H1 (cell line): ENCODE measurements at regions not wholly inside any gene's neighbourhood (a gene's known extent, or its start where the extent isn't known, plus 50 kb on each side); places are given as distances from the start of the nearest gene placed in this dataset.

Experiments
- CTCF ChIA-PET: fragments of 300-600 bp; sonication (Branson Sonifier 250); formaldehyde crosslinking; loops from one replicate; lab custom pipeline; 2021; ENCODE audit not compliant: partially characterized antibody; lab: Charles Lee
- POLR2A ChIA-PET: fragments of 300-600 bp; sonication (Branson Sonifier 250); formaldehyde crosslinking; loops from one replicate; lab custom pipeline; 2021; ENCODE audit warnings: inconsistent platforms; ENCODE audit not compliant: partially characterized antibody; lab: Charles Lee
- DNase-seq, 2 experiments: peaks; one replicate each; pipeline versions ENCODE4 v3.0.0 to v3.0.0-alpha.2; 2010 to 2022; ENCODE audit warnings: low spot score in 2 of 2, low read depth in 1 of 2, mixed read lengths in 1 of 2
- FAIRE-seq: peaks from 2 replicates; lab custom pipeline; 2011; peaks lifted over from hg19 to GRCh38; lab: Jason Lieb, UNC
- H2AFZ ChIP-seq: 2 replicates; pipeline ENCODE4 v1.8.1; 2012; ENCODE audit warnings: low read length, inconsistent platforms
- H2AK5ac ChIP-seq: 2 replicates; pipeline ENCODE4 v1.6.1; 2013; ENCODE audit warnings: low read depth, low read length
- H2BK120ac ChIP-seq: replicated peaks from 2 replicates; pipeline ENCODE3; 2013; ENCODE audit warnings: low read depth, low read length, inconsistent platforms
- H2BK12ac ChIP-seq: 2 replicates; pipeline ENCODE4 v1.6.1; 2013; ENCODE audit warnings: low read depth, low read length
- H2BK15ac ChIP-seq: 2 replicates; pipeline ENCODE4 v1.6.1; 2013; ENCODE audit warnings: low read length
- H2BK20ac ChIP-seq: 2 replicates; pipeline ENCODE4 v1.6.1; 2013; ENCODE audit warnings: low read length
- H2BK5ac ChIP-seq: 2 replicates; pipeline ENCODE4 v1.6.1; 2013; ENCODE audit warnings: low read depth, low read length
- H3K14ac ChIP-seq: 2 replicates; pipeline ENCODE4 v1.6.1; 2013; ENCODE audit warnings: inconsistent platforms; ENCODE audit not compliant: insufficient read length
- H3K18ac ChIP-seq: 2 replicates; pipeline ENCODE4 v1.6.1; 2013; ENCODE audit warnings: low read length; ENCODE audit errors: extremely low read depth
- H3K23ac ChIP-seq: 2 replicates; pipeline ENCODE4 v1.6.1; 2013; ENCODE audit warnings: inconsistent platforms; ENCODE audit not compliant: insufficient read length
- H3K23me2 ChIP-seq: 2 replicates; pipeline ENCODE4 v1.6.1; 2013; ENCODE audit warnings: low read depth, low read length
- H3K27ac ChIP-seq: 2 replicates; pipeline ENCODE4 v1.6.1; 2011; ENCODE audit warnings: low read depth, low read length, inconsistent platforms
- H3K27me3 ChIP-seq, 4 experiments: replicated peaks in 1 of 4; 1 replicate in 1 of 4; 2 replicates in 3 of 4; pipeline versions ENCODE4 v1.6.1 to v1.8.1; 2011 to 2013; ENCODE audit warnings: low read length in 3 of 4, mild to moderate bottlenecking in 3 of 4, inconsistent platforms in 2 of 4, mixed read lengths in 2 of 4, moderate library complexity in 1 of 4; ENCODE audit not compliant: control insufficient read depth in 3 of 4, insufficient read depth in 3 of 4; ENCODE audit errors: extremely low read depth in 1 of 4
- H3K36me3 ChIP-seq, 4 experiments: 2 replicates each; pipeline versions ENCODE4 v1.6.1 to v1.8.1; 2011 to 2013; ENCODE audit warnings: mild to moderate bottlenecking in 4 of 4, low read length in 3 of 4, moderate library complexity in 2 of 4, control low read depth in 1 of 4, inconsistent platforms in 1 of 4; ENCODE audit not compliant: insufficient read depth in 4 of 4, control insufficient read depth in 2 of 4
- H3K4ac ChIP-seq: replicated peaks from 2 replicates; pipeline ENCODE3; 2013; ENCODE audit warnings: low read length, low read depth, mixed read lengths, inconsistent platforms; ENCODE audit not compliant: insufficient read length
- H3K4me1 ChIP-seq, 4 experiments: replicated peaks in 1 of 4; 1 replicate in 1 of 4; 2 replicates in 3 of 4; pipeline versions ENCODE4 v1.6.1 to v1.8.1; 2011 to 2013; ENCODE audit warnings: low read length in 3 of 4, inconsistent platforms in 2 of 4, mixed read lengths in 1 of 4; ENCODE audit not compliant: insufficient read depth in 4 of 4, control insufficient read depth in 3 of 4
- H3K4me2 ChIP-seq, 2 experiments: 2 replicates each; pipeline versions ENCODE4 v1.6.1 to v1.8.1; 2011 to 2013; ENCODE audit warnings: low read depth in 2 of 2, low read length in 2 of 2, control low read depth in 1 of 2, inconsistent platforms in 1 of 2, mild to moderate bottlenecking in 1 of 2; ENCODE audit not compliant: insufficient read depth in 1 of 2
- H3K4me3 ChIP-seq, 4 experiments: fragments of 200-600, 300-600 bp in 1 of 4; sonication (generic), shearing (Covaris generic), sonication (Bioruptor Twin) in 1 of 4; 2 replicates each; pipeline versions ENCODE4 v1.5.1 to v1.8.1; 2011 to 2016; ENCODE audit warnings: low read length in 4 of 4, low read depth in 3 of 4, control low read depth in 2 of 4, inconsistent platforms in 2 of 4, mild to moderate bottlenecking in 2 of 4, mixed read lengths in 1 of 4, moderate library complexity in 1 of 4; ENCODE audit not compliant: insufficient read depth in 2 of 4; ENCODE audit errors: extremely low read depth in 1 of 4
- H3K56ac ChIP-seq: replicated peaks from 2 replicates; pipeline ENCODE3; 2013; ENCODE audit warnings: low read depth, mild to moderate bottlenecking, mixed read lengths, low read length, inconsistent platforms; ENCODE audit not compliant: insufficient read length
- H3K79me1 ChIP-seq: 2 replicates; pipeline ENCODE4 v1.6.1; 2013; ENCODE audit warnings: low read depth, low read length, control low read depth
- H3K79me2 ChIP-seq, 2 experiments: 2 replicates each; pipeline versions ENCODE4 v1.6.1 to v1.8.1; 2012 to 2013; ENCODE audit warnings: low read length in 2 of 2, mild to moderate bottlenecking in 2 of 2, inconsistent platforms in 1 of 2; ENCODE audit not compliant: insufficient read depth in 2 of 2, control insufficient read depth in 1 of 2
- H3K9ac ChIP-seq, 4 experiments: replicated peaks in 1 of 4; 1 replicate in 1 of 4; 2 replicates in 3 of 4; pipeline versions ENCODE4 v1.6.1 to v1.8.1; 2011 to 2013; ENCODE audit warnings: low read depth in 3 of 4, low read length in 3 of 4, control low read depth in 2 of 4, mild to moderate bottlenecking in 2 of 4, moderate library complexity in 2 of 4, inconsistent platforms in 1 of 4; ENCODE audit errors: extremely low read depth in 1 of 4
- H3K9me3 ChIP-seq, 2 experiments: 2 replicates each; pipeline versions ENCODE4 v1.6.1 to v1.8.1; 2012 to 2013; ENCODE audit warnings: mild to moderate bottlenecking in 2 of 2, moderate library complexity in 2 of 2, control low read depth in 1 of 2, inconsistent platforms in 1 of 2, low read depth in 1 of 2, low read length in 1 of 2, mixed read lengths in 1 of 2; ENCODE audit not compliant: insufficient read depth in 2 of 2
- H4K20me1 ChIP-seq, 2 experiments: replicated peaks in 1 of 2; 2 replicates each; pipeline versions ENCODE3 to v1.8.1; 2011 to 2013; ENCODE audit warnings: inconsistent platforms in 2 of 2, low read length in 2 of 2, mild to moderate bottlenecking in 1 of 2; ENCODE audit not compliant: insufficient read depth in 2 of 2, control insufficient read depth in 1 of 2
- H4K5ac ChIP-seq: 2 replicates; pipeline ENCODE4 v1.6.1; 2013; ENCODE audit warnings: low read length, low read depth, mixed read lengths, inconsistent platforms; ENCODE audit not compliant: insufficient read length
- H4K8ac ChIP-seq: 2 replicates; pipeline ENCODE4 v1.8.0; 2013; ENCODE audit warnings: mild to moderate bottlenecking, moderate library complexity, low read length, inconsistent platforms; ENCODE audit not compliant: insufficient read depth; ENCODE audit errors: extremely low read depth
- H4K91ac ChIP-seq: replicated peaks from 2 replicates; pipeline ENCODE3; 2013; ENCODE audit warnings: low read length, mixed read lengths, inconsistent platforms; ENCODE audit not compliant: insufficient read length
- ASH2L ChIP-seq: fragments of 200-600, 300-600 bp; sonication (generic); IDR thresholded peaks from one replicate; pipeline ENCODE4 v1.7.1; 2017; ENCODE audit warnings: low read length
- ATF3 ChIP-seq: IDR thresholded peaks from 2 replicates; pipeline ENCODE4 v1.6.1; 2011; ENCODE audit warnings: low read depth, mild to moderate bottlenecking, low read length; ENCODE audit not compliant: insufficient read depth
- CTBP2 ChIP-seq: IDR thresholded peaks from 2 replicates; pipeline ENCODE4 v1.7.0; 2011; ENCODE audit warnings: borderline replicate concordance, mild to moderate bottlenecking, moderate library complexity, mixed read lengths, low read length; ENCODE audit not compliant: insufficient read depth, insufficient read length
- FOSL1 ChIP-seq: IDR thresholded peaks from 2 replicates; pipeline ENCODE4 v1.6.1; 2011; ENCODE audit warnings: mild to moderate bottlenecking, low read depth, low read length, moderate library complexity; ENCODE audit not compliant: insufficient read depth
- KDM5A ChIP-seq: fragments of 200-600 bp; IDR thresholded peaks from 2 replicates; pipeline ENCODE4 v1.7.1; 2012; ENCODE audit warnings: mild to moderate bottlenecking, low read length, inconsistent platforms, mixed read lengths
- NANOG ChIP-seq: IDR thresholded peaks from 2 replicates; pipeline ENCODE4 v1.6.1; 2011; ENCODE audit warnings: low read length, low read depth, mild to moderate bottlenecking, inconsistent platforms; ENCODE audit not compliant: insufficient read depth, poor library complexity, severe bottlenecking
- PHF8 ChIP-seq: fragments of 200-600 bp; sonication (generic); conservative IDR thresholded peaks from 2 replicates; pipeline ENCODE4 v1.7.1; 2012; ENCODE audit warnings: low read depth, mild to moderate bottlenecking, inconsistent platforms, low read length, moderate library complexity
- RXRA ChIP-seq: IDR thresholded peaks from 2 replicates; pipeline ENCODE4 v1.6.1; 2011; ENCODE audit warnings: low read depth, mild to moderate bottlenecking, low read length, moderate library complexity; ENCODE audit not compliant: insufficient read depth
- SIN3A ChIP-seq, 2 experiments: IDR thresholded peaks in 1 of 2; conservative IDR thresholded peaks in 1 of 2; 2 replicates each; pipeline ENCODE4 v1.6.1; 2011 to 2012; ENCODE audit warnings: low read length in 2 of 2, improper control_type of control experiment in 1 of 2, low read depth in 1 of 2, mild to moderate bottlenecking in 1 of 2
- TBP ChIP-seq: IDR thresholded peaks from 2 replicates; pipeline ENCODE4 v1.6.1; 2011; ENCODE audit warnings: low read depth, low read length, improper control_type of control experiment
- WGBS, 2 experiments: shearing (Covaris generic) in 1 of 2; methylation state at CpG; one replicate each; pipeline versions ENCODE4 v1.1.6 to v1.1.7; 2013 to 2015; ENCODE audit warnings: low lambda C conversion rate in 2 of 2, mixed read lengths in 2 of 2, inconsistent platforms in 1 of 2, low coverage in 1 of 2, missing lambda C conversion rate in 1 of 2; ENCODE audit not compliant: insufficient replicate concordance in 2 of 2, insufficient coverage in 1 of 2, insufficient read length in 1 of 2; ENCODE audit errors: extremely low coverage in 1 of 2, missing lambda C conversion rate in 1 of 2; 5-methylcytosine and 5-hydroxymethylcytosine counted together

- H2AFZ ChIP-seq: no peak overlapping the region
- FAIRE-seq: no peak
- DNase-seq: no peak
These were observed 66.8 kb upstream of the EXOC1L start for GRCh38 chr4:55752810-55753209.

More at GRCh38 chr4:55752810-55753209, 66.8 kb upstream of the EXOC1L start:
- POLR2A ChIA-PET: no interaction called here
- no peak for TF ChIP-seq RXRA
- no peak for TF ChIP-seq FOSL1
- no peak for TF ChIP-seq ATF3
- no peak for TF ChIP-seq NANOG
- no peak for TF ChIP-seq SIN3A (conservative IDR thresholded peaks at IDR 0.05 in 1 of 2, IDR thresholded peaks at IDR 0.05 in 1 of 2; ENCODE audit: low read depth in 1 of 2, low read length in 2 of 2)
- no peak for TF ChIP-seq PHF8
- no peak for TF ChIP-seq KDM5A
- TF ChIP-seq TBP: no peak
- no peak for TF ChIP-seq ASH2L
- no peak for TF ChIP-seq CTBP2
- Histone ChIP-seq H3K4ac (no peak overlapping the region), H4K5ac (no peak overlapping the region), H4K91ac (no peak overlapping the region), H3K9ac (no peak overlapping the region), H3K36me3 (no peaks in the 10 kb centered on the region), H3K27me3 (no peaks in the 10 kb centered on the region), H3K4me2 (no peak overlapping the region), H3K4me3 (no peak overlapping the region), H2AK5ac (no peak overlapping the region), H3K56ac (no peak overlapping the region), H3K23me2 (no peaks in the 10 kb centered on the region), H3K9me3 (no peaks in the 10 kb centered on the region), H4K8ac (no peak overlapping the region), H2BK5ac (no peak overlapping the region), H3K79me1 (no peaks in the 10 kb centered on the region), H3K4me1 (no peaks in the 10 kb centered on the region), H2BK12ac (no peak overlapping the region), H2BK20ac (no peak overlapping the region), H2BK15ac (no peak overlapping the region), H3K27ac (no peak overlapping the region), H3K18ac (no peak overlapping the region), H3K23ac (no peak overlapping the region), H4K20me1 (no peaks in the 10 kb centered on the region), H2BK120ac (no peak overlapping the region), H3K14ac (no peak overlapping the region), H3K79me2 (no peaks in the 10 kb centered on the region)
- WGBS, 2 experiments: 82% methylated on average over 5 of the region's 5 CpGs; no CpG with 5 or more reads in 1 of the 2 experiments
- CTCF ChIA-PET: interaction anchor here (1.4 kb wide), 1 partner anchor 15 kb away, joined by 4 read pairs; no protein-coding TSS in a partner anchor
